ENCODE measurements at regions not wholly inside any gene's neighbourhood (a gene's known extent, or its start where the extent isn't known, plus 50 kb on each side); places are given as distances from the start of the nearest gene placed in this dataset.
A peak's percentile ranks its signal among the peaks of the same experiment; 100 is the strongest.

DNA sequence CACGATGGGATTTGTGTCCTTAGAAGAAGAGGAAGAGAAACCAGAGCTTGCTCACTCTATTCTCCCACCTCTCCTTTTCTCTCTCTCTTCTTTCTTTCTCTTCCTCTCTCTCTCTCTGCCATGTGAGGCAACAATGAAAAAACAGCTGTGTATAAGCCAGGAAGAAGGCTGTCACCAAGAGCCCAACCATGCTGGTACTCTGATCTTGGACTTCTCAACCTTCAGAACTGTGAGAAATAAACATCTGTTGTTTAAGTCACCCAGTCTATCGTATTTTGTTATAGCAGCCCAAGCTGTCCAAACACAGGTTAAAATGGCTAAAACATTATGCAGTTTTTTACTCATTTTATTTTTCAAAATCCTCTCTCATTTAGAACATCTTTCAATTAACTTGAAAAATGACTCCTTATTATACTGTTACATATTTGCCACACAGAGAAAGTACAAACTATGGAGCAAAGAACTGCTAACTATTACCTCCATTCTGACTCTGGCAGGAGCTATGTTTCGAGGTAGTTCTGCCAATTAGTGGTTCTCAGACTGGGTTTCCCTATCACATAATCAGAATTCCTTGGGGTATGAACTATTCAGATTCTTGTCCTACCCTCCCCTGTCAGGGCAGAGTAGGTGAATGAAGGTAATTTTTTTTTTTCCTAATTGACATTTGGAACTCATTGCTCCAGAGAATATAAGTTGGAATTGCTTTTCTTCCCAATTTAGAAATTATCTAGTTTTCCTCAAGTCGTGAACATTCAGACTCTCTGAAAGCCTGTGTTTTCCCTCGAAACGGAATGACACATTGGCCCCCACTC is 434.6 kb downstream of the ENC1 start:
- DNase-seq, result peak; percentile 55

DNA sequence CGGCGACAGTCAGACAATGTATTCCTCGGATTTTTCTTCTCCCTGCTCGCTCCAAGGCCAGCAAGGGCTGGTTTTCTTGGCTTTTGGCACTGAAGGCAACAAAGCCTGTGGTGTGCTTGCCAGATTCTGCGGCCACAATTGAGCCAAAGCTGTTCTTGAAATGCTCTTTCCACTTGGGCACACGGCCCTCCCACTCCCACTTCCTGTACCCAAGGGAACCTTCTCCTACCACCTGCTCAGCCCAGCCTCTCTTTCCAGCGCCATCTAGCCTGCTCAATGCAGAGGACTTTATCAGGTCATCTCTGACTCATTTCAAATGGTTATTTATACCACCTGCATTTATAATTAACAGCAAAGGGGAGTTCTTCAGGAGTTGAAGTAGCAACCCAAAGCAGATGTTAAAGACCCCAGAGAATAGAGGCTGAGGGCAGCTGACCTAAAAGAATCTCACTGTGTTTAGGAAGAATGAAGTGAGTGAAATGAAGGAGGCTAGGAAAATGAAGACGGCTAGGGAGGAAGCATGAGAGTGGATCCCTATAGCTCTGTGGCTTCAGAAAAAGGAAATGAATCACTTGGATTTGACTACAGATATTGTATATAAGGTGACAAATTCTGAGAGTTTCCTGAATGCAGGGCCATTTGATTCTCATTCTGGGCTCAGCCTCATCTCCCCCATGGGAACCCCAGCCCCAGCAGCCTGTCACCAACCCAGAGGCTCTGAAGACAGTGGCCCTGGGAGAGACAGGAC is 439.0 kb downstream of the ENC1 start:
- DNase-seq, result peak; percentile 25

GRCh38 chr5:74200560-74200959 is 440.0 kb downstream of the ENC1 start:
- DNase-seq, result no peak

GRCh38 chr5:74199436-74200210 is 440.9 kb downstream of the ENC1 start:
- peak; percentile 92 for DNase-seq

DNA sequence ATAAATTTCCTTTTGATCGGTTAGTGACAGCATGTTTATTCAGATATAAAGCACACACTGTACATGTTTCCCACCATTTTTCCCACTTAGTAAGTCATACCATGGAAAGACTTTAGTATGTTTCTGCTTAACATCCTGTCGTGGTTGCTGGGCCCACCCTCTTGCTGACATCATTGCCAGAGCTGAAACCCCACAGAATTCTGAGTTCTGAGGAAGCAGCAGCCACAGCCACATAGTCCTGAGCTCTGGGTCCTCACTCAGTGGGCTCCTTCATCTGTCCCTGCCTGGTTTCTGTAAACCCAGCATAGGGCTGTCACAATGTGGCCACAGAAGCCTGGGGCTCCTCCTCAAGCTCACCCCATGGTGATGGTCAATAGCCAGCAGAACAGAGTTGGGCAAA is 441.5 kb downstream of the ENC1 start:
- peak; percentile 38 for DNase-seq

GRCh38 chr5:74198156-74198555 is 442.4 kb downstream of the ENC1 start:
- DNase-seq, result no peak

- no peak for DNase-seq
These were observed 444.3 kb downstream of the ENC1 start for GRCh38 chr5:74196233-74196632.

DNA sequence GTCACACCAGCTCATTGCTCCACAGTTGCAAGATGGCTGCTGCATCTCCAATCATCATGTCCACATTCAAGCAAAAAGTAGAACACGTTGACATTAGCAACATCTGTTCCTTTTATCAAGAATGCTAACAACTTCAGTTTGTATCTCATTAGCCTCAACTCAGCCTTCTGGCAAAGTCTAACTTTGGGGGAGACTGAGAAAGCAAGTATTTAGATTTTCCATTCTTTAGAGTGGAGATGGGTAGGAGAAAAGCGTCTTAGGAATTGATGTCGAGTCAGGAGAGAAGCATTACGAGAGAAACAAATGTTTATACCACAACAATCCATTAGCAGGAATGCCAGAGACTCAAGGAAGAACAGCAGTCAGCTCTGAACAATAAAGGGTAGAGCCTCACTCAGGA is 446.3 kb downstream of the ENC1 start:
- DNase-seq, result no peak

GRCh38 chr5:74192606-74193299 is 447.8 kb downstream of the ENC1 start:
- DNase-seq, result no peak

GRCh38 chr5:74188351-74189105 is 452.0 kb downstream of the ENC1 start:
- no peak for DNase-seq

DNA sequence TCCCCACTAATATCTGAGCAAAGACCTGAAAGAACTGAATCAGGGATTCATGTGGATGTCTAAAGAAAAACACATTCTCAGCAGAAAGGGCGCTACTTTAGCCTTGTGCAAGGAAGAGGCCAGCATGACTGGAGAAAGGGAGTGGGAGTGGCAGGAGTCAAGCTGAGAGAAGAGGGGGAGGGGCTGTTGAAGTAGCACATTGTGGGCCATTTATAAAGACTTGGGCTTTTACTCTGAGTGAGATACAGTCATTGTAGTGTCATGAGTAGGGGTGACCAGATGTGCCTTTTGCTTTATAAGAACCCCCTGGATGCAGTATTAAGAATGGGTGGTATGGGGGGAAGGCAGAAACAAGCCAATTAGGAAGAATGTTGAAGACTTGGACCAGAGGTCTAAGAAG is 452.8 kb downstream of the ENC1 start:
- DNase-seq, result no peak

DNA sequence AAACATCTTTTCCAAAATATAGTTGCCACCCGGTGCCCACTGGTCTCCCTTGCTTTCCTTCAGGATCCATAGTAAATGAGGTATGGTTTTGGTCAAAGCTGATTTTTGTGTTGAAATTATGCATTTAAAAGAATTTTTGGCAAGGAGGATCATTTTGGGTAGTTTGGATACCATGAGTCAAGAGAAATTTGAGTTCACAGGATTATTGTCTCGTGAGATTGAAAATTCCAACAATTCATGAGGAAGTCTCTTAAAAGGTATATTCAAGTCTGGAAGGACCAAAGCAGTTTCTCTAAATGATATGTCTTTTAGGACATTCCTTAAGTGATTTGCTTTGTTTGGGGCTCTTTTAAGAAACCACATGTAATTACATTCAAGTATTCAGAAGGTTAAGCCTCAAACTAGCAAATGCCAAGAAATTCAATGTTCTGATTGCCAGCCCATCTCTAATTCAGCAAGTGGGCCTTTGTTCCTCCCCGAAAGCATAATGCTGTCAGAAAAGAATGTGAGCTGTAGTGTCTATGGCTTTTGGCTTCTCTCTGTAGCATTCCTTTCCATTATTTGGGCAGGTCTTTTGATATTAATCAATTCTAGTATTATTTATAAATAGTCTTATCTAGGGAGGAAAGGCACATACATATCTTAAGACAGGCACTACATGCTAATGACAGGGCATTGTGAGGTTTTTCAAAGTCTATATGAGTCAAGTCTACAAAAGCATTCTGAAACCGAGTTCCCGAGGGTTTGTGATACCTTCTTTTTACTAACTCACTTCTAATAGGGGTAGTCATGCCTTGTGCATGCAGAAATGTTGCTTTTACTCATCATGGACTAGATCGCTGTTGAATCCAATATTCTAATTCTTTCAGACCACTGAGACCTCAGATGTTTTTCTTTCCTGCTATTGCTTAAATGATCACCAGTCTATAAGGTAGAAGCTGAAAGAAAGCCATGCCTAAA is 453.9 kb downstream of the ENC1 start:
- no peak for DNase-seq

DNA sequence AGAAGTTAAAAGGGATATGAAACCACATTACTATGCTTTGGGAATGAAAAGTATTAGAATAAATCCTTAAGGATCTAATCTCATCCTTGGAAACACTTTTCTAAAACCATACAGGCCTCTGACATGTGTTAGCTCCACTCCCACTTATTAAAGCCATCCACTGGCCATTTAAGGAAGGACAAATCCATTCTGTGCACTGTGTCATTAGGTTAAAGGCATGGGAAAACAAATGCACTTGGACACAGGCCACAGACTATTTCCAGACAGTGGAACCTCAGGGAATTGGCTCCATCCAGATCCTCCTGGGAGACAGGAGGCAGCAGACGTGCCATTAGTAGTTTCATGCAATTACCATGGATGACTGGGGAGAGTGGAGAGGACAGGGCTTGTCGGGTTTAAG is 454.9 kb downstream of the ENC1 start:
- DNase-seq, result no peak

- DNase-seq, result no peak
These were observed 455.9 kb downstream of the ENC1 start for GRCh38 chr5:74184649-74185048.

- DNase-seq, result peak; percentile 7
These were observed 457.5 kb downstream of the ENC1 start for GRCh38 chr5:74183041-74183440.

DNA sequence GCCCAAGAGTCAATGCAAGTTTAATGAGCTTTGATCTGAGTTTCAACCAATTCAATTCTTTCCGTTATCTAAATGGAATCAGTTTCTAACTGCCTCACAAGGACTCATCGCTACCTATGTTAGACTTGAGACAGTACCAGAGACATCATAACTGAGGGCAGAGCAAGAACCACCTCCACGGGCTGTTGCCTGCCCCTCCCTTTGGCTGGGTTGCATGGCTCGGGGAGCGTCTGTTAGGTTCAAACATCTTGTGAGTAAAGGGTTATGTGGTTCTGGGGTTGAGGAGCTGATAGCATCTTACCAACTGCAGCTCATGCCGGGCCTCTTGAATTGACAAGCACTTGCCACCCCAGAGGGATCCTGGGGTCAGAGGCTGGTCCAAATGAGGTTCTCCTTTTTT is 457.9 kb downstream of the ENC1 start:
- DNase-seq, result no peak

DNA sequence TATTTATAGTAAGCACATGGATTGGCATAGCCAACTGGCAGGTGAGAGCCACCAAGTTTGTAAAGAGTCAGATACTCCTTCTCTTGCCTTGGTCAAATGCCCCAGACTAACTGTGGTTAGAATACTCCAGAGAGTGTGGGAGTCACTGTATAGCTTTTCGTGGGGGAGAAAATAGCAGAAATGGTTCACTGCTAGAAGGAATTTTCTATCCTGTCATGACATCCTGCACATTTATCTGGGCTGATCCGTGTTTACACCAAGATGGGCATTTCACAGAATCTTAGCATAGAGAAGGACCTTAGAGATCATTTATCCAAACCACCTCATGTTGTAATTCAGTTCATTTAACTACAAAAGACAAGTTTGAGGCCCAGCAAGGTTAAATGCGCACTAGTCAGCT is 460.8 kb downstream of the ENC1 start:
- DNase-seq, result peak; percentile 79

- DNase-seq, result peak; percentile 97
These were observed 461.3 kb downstream of the ENC1 start for GRCh38 chr5:74179179-74179578.

DNA sequence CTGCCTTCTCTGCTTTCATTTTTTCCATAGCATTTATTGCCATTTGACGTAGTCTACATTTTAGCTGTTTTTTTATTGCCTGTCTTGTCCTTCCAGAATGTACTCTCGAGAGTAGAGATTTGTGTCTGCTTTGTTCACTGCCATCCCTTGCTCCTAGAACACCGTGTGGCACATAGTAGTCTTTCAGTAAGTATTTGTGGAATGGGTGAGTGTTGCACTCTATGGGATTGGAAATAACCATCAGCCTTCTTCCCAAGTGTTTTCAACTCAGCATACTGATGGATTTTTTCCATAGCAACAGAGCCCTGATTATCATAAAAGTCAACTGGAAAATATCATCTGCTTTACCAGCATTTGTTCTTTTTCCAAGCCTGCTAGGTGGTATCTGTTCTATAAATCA is 462.6 kb downstream of the ENC1 start:
- DNase-seq, result no peak

GRCh38 chr5:74174366-74174765 is 466.2 kb downstream of the ENC1 start:
- DNase-seq, result peak; percentile 56

DNA sequence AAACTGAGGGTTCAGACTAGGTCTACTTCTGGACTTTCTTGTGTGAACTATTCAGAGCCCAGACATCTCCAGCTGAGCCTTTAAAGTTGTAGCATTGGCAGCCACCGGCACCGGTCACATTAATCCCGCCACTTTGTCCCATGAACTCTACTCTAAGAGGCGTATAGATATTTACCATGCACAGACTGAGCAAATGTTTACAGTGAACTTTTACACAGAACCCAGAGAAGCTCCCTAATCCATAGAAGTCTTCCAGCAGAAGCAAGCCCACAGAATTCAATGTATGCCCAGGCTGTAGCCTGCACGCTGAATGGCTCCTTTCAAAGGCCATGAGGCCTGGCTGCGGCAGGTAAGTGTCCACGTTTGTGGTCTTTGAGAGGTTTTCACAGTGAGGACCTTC is 466.9 kb downstream of the ENC1 start:
- no peak for DNase-seq
